HG03565 (cell line): ENCODE measurements at regions not wholly inside any gene's neighbourhood (a gene's known extent, or its start where the extent isn't known, plus 50 kb on each side); places are given as distances from the start of the nearest gene placed in this dataset.

Experiments
- ATAC-seq: cut with Tn5 transposase; IDR thresholded peaks from one replicate; pipeline ENCODE4 v1.9.1; 2021; ENCODE audit warnings: mild to moderate bottlenecking, moderate library complexity; ENCODE audit not compliant: unreplicated experiment

DNA sequence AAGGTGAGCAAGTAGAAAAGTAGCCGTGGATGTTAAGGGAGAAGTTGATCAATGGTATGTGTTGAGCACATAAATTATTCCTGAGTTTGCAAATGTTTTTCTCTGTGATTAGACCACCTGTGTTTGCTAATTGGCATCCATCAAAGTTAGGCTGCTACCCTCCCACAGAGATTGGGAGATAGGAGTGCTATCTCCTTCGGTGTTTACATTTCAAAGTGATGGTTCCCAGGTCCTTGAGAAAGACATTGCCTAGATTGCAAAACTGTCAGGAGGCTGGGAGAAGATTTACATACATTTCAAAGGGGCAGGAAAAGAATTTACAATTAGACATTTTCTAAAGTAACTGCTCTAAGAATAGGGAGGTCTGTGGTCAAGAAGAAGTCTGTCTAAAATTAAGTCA lies 54.3 kb upstream of the CNTNAP4 start:
- no peak for ATAC-seq

DNA sequence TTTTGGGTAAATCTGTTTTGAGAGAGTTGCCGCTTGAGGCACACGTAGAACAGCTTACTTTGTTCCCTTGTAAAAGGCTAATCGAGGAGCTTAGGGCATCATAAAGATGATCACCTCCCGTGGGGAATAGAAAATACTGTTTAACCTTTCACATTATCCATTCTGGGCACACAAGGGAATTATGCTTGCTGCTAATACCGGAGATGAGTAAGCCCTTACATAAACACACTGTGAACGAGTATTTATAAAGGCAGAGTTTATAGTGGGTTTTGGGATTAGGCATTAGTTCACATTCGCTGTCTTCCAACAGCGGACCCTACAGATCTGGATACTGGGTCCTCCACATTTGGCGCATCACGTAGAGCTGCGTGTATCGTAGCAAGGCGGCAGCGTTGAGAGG lies 51.2 kb upstream of the CNTNAP4 start:
- no peak for ATAC-seq

DNA sequence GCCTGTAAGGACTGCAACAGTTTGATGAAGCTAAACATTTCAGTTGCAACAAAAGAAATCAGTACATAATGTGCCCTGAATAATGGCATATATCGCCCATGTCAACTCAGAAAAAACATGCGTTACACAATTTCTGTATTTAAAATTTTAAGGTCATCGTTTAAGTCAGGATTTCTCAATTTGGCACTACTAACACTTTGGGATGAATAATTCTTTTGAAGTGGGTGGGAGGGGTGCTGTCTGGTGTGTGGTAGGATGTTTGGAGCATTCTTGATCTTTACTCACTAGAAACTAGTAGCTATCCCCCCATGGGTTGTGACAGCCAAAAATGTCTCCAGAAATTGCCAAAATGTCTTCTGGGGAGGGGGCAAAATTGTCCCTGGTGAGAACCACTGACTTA lies 50.7 kb upstream of the CNTNAP4 start:
- ATAC-seq: no peak
